T47D (cell line): ENCODE measurements at regions not wholly inside any gene's neighbourhood (a gene's known extent, or its start where the extent isn't known, plus 50 kb on each side); places are given as distances from the start of the nearest gene placed in this dataset.
"Not testable (repeated sequence)": the region's sequence is repeated elsewhere in the genome, so short reads cannot be mapped to it uniquely, and the experiment has no call there.

Experiments used
- DNase-seq, 2 experiments: peaks; one replicate each; pipeline versions ENCODE4 v3.0.0 to v3.0.0-alpha.2; 2011 to 2012; ENCODE audit warnings: low read depth in 1 of 2, low spot score in 1 of 2
- JUND ChIP-seq: IDR thresholded peaks from 2 replicates; pipeline ENCODE4 v1.6.1; 2012; ENCODE audit warnings: low read depth
- in situ Hi-C: cut with HindIII; loops from 2 replicates; pipeline ENCODE4 v1.10.0; 2016; ENCODE audit warnings: low sequenced_read_pairs, low pct_unique_long_range_greater_than_20kb

GRCh38 chr17:64741038-64741641 is 79.0 kb upstream of the SMURF2 start:
- DNase-seq, result no peak
- no peak for TF ChIP-seq JUND
- in situ Hi-C loops, result no loop called here

- no peak for DNase-seq
- in situ Hi-C loops, result no loop called here
- no peak for TF ChIP-seq JUND
Measured at GRCh38 chr17:64739316-64740058, 77.4 kb upstream of the SMURF2 start.

GRCh38 chr17:64736804-64737492 is 74.8 kb upstream of the SMURF2 start:
- TF ChIP-seq JUND, result no peak
- in situ Hi-C loops, result no loop called here
- peak in 1 of 2 experiments; percentile 64 for DNase-seq

- in situ Hi-C loops, result no loop called here
- no peak for TF ChIP-seq JUND
- no peak for DNase-seq
Measured at GRCh38 chr17:64732336-64733006, 70.4 kb upstream of the SMURF2 start.

- in situ Hi-C loops, DNase-seq: not testable (repeated sequence)
Measured at GRCh38 chr17:64730023-64730422, 67.9 kb upstream of the SMURF2 start.

- in situ Hi-C loops, result no loop called here
- DNase-seq, result no peak
- no peak for TF ChIP-seq JUND
Measured at GRCh38 chr17:64729201-64729600, 67.1 kb upstream of the SMURF2 start.

- in situ Hi-C loops, result no loop called here
- DNase-seq, result no peak
- no peak for TF ChIP-seq JUND
Measured at GRCh38 chr17:64728041-64728695, 66.1 kb upstream of the SMURF2 start.

GRCh38 chr17:64726025-64726424 is 63.9 kb upstream of the SMURF2 start:
- in situ Hi-C loops, DNase-seq: not testable (repeated sequence)

- in situ Hi-C loops, result not testable (repeated sequence)
- DNase-seq, result peak in 1 of 2 experiments; percentile 34
Measured at GRCh38 chr17:64724246-64724645, 62.1 kb upstream of the SMURF2 start.

- TF ChIP-seq JUND, result no peak
- no peak for DNase-seq
- in situ Hi-C loops, result no loop called here
Measured at GRCh38 chr17:64723781-64724180, 61.7 kb upstream of the SMURF2 start.

GRCh38 chr17:64721556-64721955 is 59.4 kb upstream of the SMURF2 start:
- DNase-seq, in situ Hi-C loops: not testable (repeated sequence)

GRCh38 chr17:64720253-64720652 is 58.1 kb upstream of the SMURF2 start:
- in situ Hi-C loops, DNase-seq: not testable (repeated sequence)

GRCh38 chr17:64719517-64719916 is 57.4 kb upstream of the SMURF2 start:
- DNase-seq, in situ Hi-C loops: not testable (repeated sequence)

GRCh38 chr17:64718816-64719215 is 56.7 kb upstream of the SMURF2 start:
- in situ Hi-C loops, DNase-seq: not testable (repeated sequence)
